Fibroblast of villous mesenchyme (primary cell): ENCODE measurements at regions not wholly inside any gene's neighbourhood (a gene's known extent, or its start where the extent isn't known, plus 50 kb on each side); places are given as distances from the start of the nearest gene placed in this dataset.
A peak's percentile ranks its signal among the peaks of the same experiment; 100 is the strongest.

ENCODE experiments used
- DNase-seq: peaks from one replicate; pipeline ENCODE4 v3.0.0-alpha.2; 2010; ENCODE audit warnings: low read depth
- H3K4me3 ChIP-seq: 2 replicates; pipeline ENCODE4 v1.5.1; 2011; ENCODE audit warnings: low read depth, mild to moderate bottlenecking, low read length
- TF ChIP-seq, protein P1 (sequence below): IDR thresholded peaks from 2 replicates; pipeline ENCODE4 v1.5.1; 2012; ENCODE audit warnings: low read depth, mild to moderate bottlenecking, low read length; ENCODE audit not compliant: insufficient read depth

DNA sequence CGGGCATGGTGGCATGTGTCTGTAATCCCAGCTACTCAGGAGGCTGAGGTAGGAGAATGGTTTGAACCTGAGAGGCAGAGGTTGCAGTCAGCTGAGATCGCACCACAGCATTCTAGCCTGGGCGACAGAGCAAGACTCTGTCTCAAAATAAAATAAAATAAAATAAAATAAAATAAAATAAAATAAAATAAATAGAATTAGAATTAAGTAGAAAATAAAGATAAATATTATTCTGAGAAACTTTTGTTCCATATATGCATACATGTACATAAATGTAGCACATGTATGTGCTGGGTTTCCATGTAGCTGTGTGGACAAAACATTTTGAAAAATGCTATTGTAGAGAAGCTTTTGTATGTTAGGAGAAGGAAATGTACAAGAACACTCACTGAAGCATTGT lies 129.4 kb upstream of the VLDLR start:
- H3K4me3 ChIP-seq, result no peak overlapping the region
- DNase-seq, result no peak
- TF ChIP-seq, protein P1, sequence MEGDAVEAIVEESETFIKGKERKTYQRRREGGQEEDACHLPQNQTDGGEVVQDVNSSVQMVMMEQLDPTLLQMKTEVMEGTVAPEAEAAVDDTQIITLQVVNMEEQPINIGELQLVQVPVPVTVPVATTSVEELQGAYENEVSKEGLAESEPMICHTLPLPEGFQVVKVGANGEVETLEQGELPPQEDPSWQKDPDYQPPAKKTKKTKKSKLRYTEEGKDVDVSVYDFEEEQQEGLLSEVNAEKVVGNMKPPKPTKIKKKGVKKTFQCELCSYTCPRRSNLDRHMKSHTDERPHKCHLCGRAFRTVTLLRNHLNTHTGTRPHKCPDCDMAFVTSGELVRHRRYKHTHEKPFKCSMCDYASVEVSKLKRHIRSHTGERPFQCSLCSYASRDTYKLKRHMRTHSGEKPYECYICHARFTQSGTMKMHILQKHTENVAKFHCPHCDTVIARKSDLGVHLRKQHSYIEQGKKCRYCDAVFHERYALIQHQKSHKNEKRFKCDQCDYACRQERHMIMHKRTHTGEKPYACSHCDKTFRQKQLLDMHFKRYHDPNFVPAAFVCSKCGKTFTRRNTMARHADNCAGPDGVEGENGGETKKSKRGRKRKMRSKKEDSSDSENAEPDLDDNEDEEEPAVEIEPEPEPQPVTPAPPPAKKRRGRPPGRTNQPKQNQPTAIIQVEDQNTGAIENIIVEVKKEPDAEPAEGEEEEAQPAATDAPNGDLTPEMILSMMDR, result no peak

DNA sequence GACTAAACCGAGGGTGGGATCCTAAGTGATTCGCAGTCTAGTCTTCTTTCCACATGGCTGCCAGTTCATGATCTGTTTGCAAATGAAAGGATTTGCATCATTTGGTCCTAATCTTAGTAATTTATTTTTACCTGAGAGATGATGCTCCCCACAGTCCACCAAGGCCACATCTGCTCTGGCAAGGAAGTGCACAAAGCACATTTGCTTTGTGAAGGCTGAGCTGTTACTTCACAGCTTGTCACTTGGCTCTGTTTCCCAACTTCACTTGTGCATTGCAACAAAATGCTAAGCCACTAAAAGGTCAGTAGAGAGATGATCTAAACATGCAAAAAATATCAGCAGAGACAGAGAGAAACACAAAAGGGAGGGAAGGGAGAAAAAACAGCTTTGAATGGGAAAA lies 128.5 kb upstream of the VLDLR start:
- peak; percentile 84 for DNase-seq
- TF ChIP-seq, protein P1, result no peak

DNA sequence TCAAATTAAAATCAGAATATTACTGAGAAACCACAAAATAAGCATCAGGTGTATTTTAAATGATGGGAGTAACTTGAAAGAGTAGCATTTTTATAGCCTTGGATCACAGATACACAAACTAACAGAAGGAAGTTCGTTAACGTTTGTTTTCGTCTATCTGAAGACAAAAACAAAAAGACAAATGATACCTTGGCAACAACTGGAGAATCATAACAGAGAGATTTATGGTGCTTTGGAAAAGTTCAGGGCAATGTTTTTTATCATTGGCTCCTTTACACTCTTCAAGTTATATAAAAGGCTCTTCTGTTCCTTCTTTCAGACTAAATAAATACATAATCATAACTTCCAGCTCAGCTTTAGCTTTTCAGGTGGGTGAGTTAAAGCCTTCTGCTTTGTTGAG lies 128.1 kb upstream of the VLDLR start:
- TF ChIP-seq, protein P1, result no peak
- DNase-seq, result peak; percentile 52
- H3K4me3 ChIP-seq, result no peak overlapping the region

More for the DNA sequence above, 128.5 kb upstream of the VLDLR start:
- H3K4me3 ChIP-seq, result no peak overlapping the region

DNA sequence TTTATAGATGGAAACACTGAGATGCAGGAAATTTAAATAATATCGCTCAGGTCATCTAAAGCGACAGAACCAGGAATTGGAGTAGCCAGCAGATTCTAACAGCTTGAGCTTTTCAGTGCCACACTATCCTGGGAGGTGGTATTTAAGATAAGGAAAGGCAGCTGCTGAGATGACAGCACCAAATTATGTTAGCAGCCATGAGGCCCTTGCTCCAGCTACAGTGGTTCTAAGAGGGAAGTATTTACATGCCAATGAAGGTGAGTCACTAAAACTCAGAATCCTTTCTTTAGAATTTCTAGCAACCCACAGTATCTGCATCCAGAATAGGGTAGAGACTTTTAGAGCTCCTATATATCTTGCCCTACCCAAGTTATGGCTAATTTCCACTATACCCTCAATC lies 127.0 kb upstream of the VLDLR start:
- H3K4me3 ChIP-seq, result no peak overlapping the region
- TF ChIP-seq, protein P1, result no peak
- DNase-seq, result peak; percentile 86

DNA sequence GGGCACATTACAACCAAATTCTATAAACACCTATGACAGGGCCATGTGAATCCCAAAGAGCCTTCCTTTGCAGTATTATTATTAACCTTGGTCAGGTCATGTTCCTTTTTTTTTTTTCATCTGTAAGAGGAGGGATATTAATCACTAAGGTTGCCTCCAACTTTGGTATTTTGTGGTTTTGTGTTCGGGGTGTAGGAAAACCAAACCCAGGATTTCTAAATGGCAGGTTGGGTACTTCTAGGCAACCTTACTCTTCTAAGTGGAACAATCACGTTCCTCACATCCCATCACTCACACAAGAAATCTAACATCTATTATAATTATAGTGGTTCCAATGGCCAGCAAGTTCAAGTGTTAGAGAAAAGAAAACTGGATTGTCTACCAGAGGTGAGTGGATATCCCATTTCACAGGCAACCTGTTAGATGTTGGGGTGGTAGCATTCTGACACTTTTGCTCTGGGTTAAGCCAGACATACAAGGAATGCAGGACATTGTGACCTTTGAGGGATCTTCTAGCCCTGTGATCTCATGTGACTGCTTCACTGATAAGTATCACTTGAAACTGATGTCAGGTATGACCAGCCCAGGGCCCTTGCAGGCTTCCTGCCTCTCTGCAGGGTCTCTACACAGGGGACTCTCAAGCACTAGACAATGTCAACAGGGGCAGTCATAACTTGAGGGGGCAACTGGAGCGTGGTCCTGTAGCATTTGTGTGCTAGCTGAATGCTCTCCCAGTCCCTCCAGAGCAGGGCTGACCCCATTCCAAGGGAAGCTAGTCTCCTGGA lies 126.2 kb upstream of the VLDLR start:
- H3K4me3 ChIP-seq, result no peak overlapping the region
- TF ChIP-seq, protein P1, result no peak
- DNase-seq, result no peak

DNA sequence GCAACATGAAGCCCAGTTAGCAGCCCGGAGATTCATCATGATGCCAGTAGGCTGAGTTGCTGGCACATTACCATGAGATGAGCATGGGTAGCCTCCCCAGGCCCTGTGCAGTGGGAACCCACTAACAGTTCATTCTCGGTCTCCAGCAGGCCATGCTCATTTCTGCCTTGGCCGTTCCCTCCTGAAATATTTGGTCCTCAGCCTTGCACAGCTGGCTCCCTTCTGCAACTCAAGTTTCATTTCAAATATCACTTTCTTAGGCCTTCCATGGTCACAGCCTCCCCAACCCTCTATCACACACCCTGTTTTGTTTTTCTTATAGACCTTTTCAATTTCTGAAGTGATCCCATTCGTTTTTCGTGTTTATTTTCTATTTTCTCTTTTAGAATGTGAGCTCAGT lies 125.4 kb upstream of the VLDLR start:
- H3K4me3 ChIP-seq, result no peak overlapping the region
- no peak for DNase-seq
- TF ChIP-seq, protein P1, result no peak

DNA sequence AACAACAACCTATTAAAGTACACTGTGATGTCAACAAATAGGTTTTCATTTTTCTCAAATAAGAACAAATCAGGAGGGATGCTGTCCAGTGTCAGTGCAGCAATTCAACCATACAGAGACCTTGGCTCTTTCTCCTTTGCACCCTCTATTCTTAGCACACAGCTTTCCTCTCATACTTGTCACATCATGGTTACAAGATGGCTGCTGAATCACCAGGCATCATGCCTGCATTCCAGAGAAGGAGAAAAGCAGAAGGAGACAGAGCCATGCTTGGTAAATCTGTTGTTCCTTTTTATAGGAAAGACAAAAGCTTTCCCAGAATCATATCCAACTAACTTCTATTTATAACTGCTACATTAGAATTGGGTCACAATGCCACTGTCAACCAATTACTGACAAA lies 124.7 kb upstream of the VLDLR start:
- TF ChIP-seq, protein P1, result no peak
- no peak for DNase-seq
- H3K4me3 ChIP-seq, result no peak overlapping the region
